HepG2 (cell line): ENCODE measurements at regions not wholly inside any gene's neighbourhood (a gene's known extent, or its start where the extent isn't known, plus 50 kb on each side); places are given as distances from the start of the nearest gene placed in this dataset.

Experiments
- ATAC-seq: fragments of 200-7000 bp; cut with Tn5 transposase; 3 replicates; pipeline ENCODE4 v1.9.1; 2020; ENCODE audit warnings: mild to moderate bottlenecking, moderate library complexity
- BruUV-seq: library from RNA; stranded (reverse); fragments of 400-500 nt; replicated peaks from 2 replicates; lab custom pipeline; 2021; lab: Mats Ljungman, UMichigan
- CTCF ChIA-PET: fragments of 300-600 bp; formaldehyde crosslinking; extraction: SDS; loops from one replicate; lab custom pipeline; 2021; ENCODE audit warnings: low total read pairs, inconsistent platforms, low intra/inter-chr PET ratio; lab: Yijun Ruan, JAX
- POLR2A ChIA-PET: fragments of 350-600 bp; sonication (Branson Sonifier 250); formaldehyde crosslinking; loops from one replicate; lab custom pipeline; 2020; ENCODE audit warnings: antibody characterized with exemption, inconsistent platforms; lab: Yijun Ruan, JAX
- DNase-seq: peaks from one replicate; pipeline ENCODE4 v3.0.0-alpha.2; 2015; ENCODE audit warnings: low spot score
- FAIRE-seq: peaks from 3 replicates; lab custom pipeline; 2011; peaks lifted over from hg19 to GRCh38; lab: Jason Lieb, UNC
- H2AFZ ChIP-seq: one replicate; pipeline ENCODE4 v1.6.1; 2011; ENCODE audit warnings: low read length, inconsistent platforms
- H3K27ac ChIP-seq: fragments of 300-600 bp; 3 replicates; pipeline ENCODE4 v1.8.0; 2011; ENCODE audit warnings: mixed run types, mild to moderate bottlenecking, mixed read lengths, low read length, inconsistent platforms; ENCODE audit not compliant: insufficient read depth; ENCODE audit errors: extremely low read length
- H3K27me3 ChIP-seq, 2 experiments: fragments of 200-600 bp in 1 of 2; 2 replicates in 1 of 2; 3 replicates in 1 of 2; pipeline versions ENCODE4 v1.6.0 to v1.8.0; 2011; ENCODE audit warnings: low read length in 2 of 2, mild to moderate bottlenecking in 2 of 2, moderate library complexity in 2 of 2, inconsistent platforms in 1 of 2; ENCODE audit not compliant: insufficient read depth in 2 of 2, control insufficient read depth in 1 of 2
- H3K36me3 ChIP-seq, 2 experiments: fragments of 200-600 bp in 1 of 2; replicated peaks in 1 of 2; 2 replicates in 1 of 2; 3 replicates in 1 of 2; pipeline versions ENCODE4 v1.5.1 to v1.8.0; 2011; ENCODE audit warnings: low read length in 2 of 2, inconsistent platforms in 1 of 2; ENCODE audit not compliant: insufficient read depth in 2 of 2, control insufficient read depth in 1 of 2
- H3K4me1 ChIP-seq: 2 replicates; pipeline ENCODE4 v1.5.1; 2012; ENCODE audit warnings: low read length, inconsistent platforms; ENCODE audit not compliant: insufficient read depth
- H3K4me2 ChIP-seq: 2 replicates; pipeline ENCODE4 v1.6.0; 2011; ENCODE audit warnings: low read depth, low read length, inconsistent platforms
- H3K4me3 ChIP-seq, 3 experiments: fragments of 200-600 bp in 1 of 3; sonication (generic), shearing (Covaris generic) in 1 of 3; replicated peaks in 1 of 3; 2 replicates each; pipeline ENCODE4 v1.5.1; 2011 to 2016; ENCODE audit warnings: low read length in 3 of 3, inconsistent platforms in 2 of 3, low read depth in 2 of 3, mild to moderate bottlenecking in 2 of 3, control low read depth in 1 of 3, mixed read lengths in 1 of 3; ENCODE audit not compliant: insufficient read depth in 1 of 3
- H3K79me2 ChIP-seq: one replicate; pipeline ENCODE4 v1.6.1; 2011; ENCODE audit warnings: low read length, inconsistent platforms; ENCODE audit not compliant: insufficient read depth
- H3K9ac ChIP-seq: 2 replicates; pipeline ENCODE4 v1.6.0; 2011; ENCODE audit warnings: mild to moderate bottlenecking, low read depth, low read length, inconsistent platforms; ENCODE audit not compliant: insufficient read depth
- H3K9me3 ChIP-seq: 2 replicates; pipeline ENCODE4 v1.5.1; 2012; ENCODE audit warnings: mild to moderate bottlenecking, low read length
- H4K20me1 ChIP-seq: 2 replicates; pipeline ENCODE4 v1.6.0; 2011; ENCODE audit warnings: inconsistent platforms, mild to moderate bottlenecking, low read length, moderate library complexity; ENCODE audit not compliant: insufficient read depth
- AKAP8 ChIP-seq: sonication (generic); formaldehyde crosslinking; IDR thresholded peaks from 2 replicates; pipeline ENCODE4 v1.5.1; 2020; ENCODE audit warnings: mild to moderate bottlenecking, missing genetic modification reagents
- KLF16 ChIP-seq, 2 experiments: sonication (generic) in 1 of 2; formaldehyde crosslinking in 1 of 2; IDR thresholded peaks; 2 replicates each; pipeline versions ENCODE4 v1.6.1 to v1.8.0; 2016 to 2023; ENCODE audit warnings: missing genetic modification reagents in 2 of 2, missing compliant biosample characterization in 1 of 2
- NRL ChIP-seq: sonication (generic); formaldehyde crosslinking; IDR thresholded peaks from 2 replicates; pipeline ENCODE4 v1.5.0; 2020; ENCODE audit warnings: missing genetic modification reagents, mild to moderate bottlenecking, moderate library complexity, borderline replicate concordance
- PHF8 ChIP-seq: sonication (generic); formaldehyde crosslinking; IDR thresholded peaks from 2 replicates; pipeline ENCODE4 v1.5.0; 2020; ENCODE audit warnings: missing genetic modification reagents
- PRPF4 ChIP-seq: fragments of 200-400 bp; formaldehyde crosslinking; IDR thresholded peaks from 2 replicates; pipeline ENCODE4 v1.6.1; 2016; ENCODE audit warnings: low read length, low read depth; ENCODE audit not compliant: poor library complexity, severe bottlenecking
- RXRB ChIP-seq: IDR thresholded peaks from 2 replicates; pipeline ENCODE4 v1.6.1; 2016; ENCODE audit warnings: borderline replicate concordance, missing genetic modification reagents, missing compliant biosample characterization
- SOX13 ChIP-seq, 3 experiments: fragments of 450-650 bp in 1 of 3; sonication (generic) in 1 of 3; formaldehyde crosslinking in 1 of 3; IDR thresholded peaks in 2 of 3; conservative IDR thresholded peaks in 1 of 3; 2 replicates each; pipeline versions ENCODE4 v1.5.0 to v1.6.1; 2016 to 2020; ENCODE audit warnings: antibody characterized with exemption in 1 of 3, mild to moderate bottlenecking in 1 of 3, missing compliant biosample characterization in 1 of 3, missing genetic modification reagents in 1 of 3, moderate library complexity in 1 of 3
- SP4 ChIP-seq: sonication (generic); formaldehyde crosslinking; IDR thresholded peaks from 2 replicates; pipeline ENCODE4 v1.8.1; 2023; ENCODE audit warnings: mild to moderate bottlenecking, missing genetic modification reagents
- YY1 ChIP-seq: IDR thresholded peaks from 2 replicates; pipeline ENCODE4 v1.6.1; 2011; ENCODE audit warnings: low read length, low read depth, moderate library complexity, mild to moderate bottlenecking; ENCODE audit not compliant: insufficient read depth, insufficient replicate concordance
- ZBED4 ChIP-seq: sonication (generic); formaldehyde crosslinking; IDR thresholded peaks from 2 replicates; pipeline ENCODE4 v1.4.0; 2020; ENCODE audit warnings: missing genetic modification reagents, borderline replicate concordance
- ZNF17 ChIP-seq: sonication (generic); formaldehyde crosslinking; IDR thresholded peaks from 2 replicates; pipeline ENCODE4 v1.5.0; 2020; ENCODE audit warnings: mild to moderate bottlenecking, missing genetic modification reagents
- ZNF543 ChIP-seq: sonication (generic); formaldehyde crosslinking; IDR thresholded peaks from 2 replicates; pipeline ENCODE4 v1.4.0; 2020; ENCODE audit warnings: mild to moderate bottlenecking, missing genetic modification reagents
- ZNF567 ChIP-seq: sonication (generic); formaldehyde crosslinking; IDR thresholded peaks from 2 replicates; pipeline ENCODE4 v1.8.1; 2023; ENCODE audit warnings: mild to moderate bottlenecking, missing genetic modification reagents, borderline replicate concordance
- WGBS: methylation state at CpG from one replicate; pipeline ENCODE4 v1.1.6; 2017; ENCODE audit warnings: low lambda C conversion rate; 5-methylcytosine and 5-hydroxymethylcytosine counted together
- in situ Hi-C: cut with HindIII; loops from 2 replicates; pipeline ENCODE4 v1.10.0; 2017; ENCODE audit warnings: low pct_unique_long_range_greater_than_20kb; ENCODE audit not compliant: extremely low pct_ligation_motif_present
- intact Hi-C: fragments of 100-400 bp; cut with micrococcal nuclease; formaldehyde crosslinking; loops from one replicate; pipeline ENCODE4 v1.10.0; 2022; ENCODE audit not compliant: unreplicated experiment
- TF ChIP-seq, protein P1 (sequence below): sonication (generic); formaldehyde crosslinking; IDR thresholded peaks from 2 replicates; pipeline ENCODE4 v1.8.1; 2022; ENCODE audit warnings: mild to moderate bottlenecking, missing genetic modification reagents
- TF ChIP-seq, protein P2 (sequence below): sonication (generic); formaldehyde crosslinking; IDR thresholded peaks from 2 replicates; pipeline ENCODE4 v1.5.0; 2020; ENCODE audit warnings: mild to moderate bottlenecking, missing genetic modification reagents, moderate library complexity
- TF ChIP-seq, protein P3 (sequence below): sonication (generic); formaldehyde crosslinking; IDR thresholded peaks from 2 replicates; pipeline ENCODE4 v1.4.0; 2020; ENCODE audit warnings: missing genetic modification reagents

DNA sequence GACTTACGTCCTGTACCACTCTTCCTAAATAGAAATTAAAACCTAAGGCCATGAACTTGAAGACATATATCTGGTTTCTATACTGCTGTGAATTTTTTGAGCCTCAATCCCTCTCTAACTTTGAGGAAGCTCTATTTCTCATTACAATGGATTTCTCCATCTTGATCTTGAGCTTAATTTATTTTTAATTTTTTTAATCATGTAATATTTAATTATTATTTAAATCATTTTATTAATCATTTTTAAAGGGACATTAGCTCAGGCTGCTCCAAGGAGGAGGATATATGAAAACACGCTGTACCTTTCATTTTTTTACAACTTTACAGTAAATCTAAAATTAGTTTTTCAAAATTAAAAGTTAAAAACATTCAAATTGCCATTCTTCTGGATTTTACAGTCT lies 540.5 kb downstream of the SATB2 start:
- no peaks in the 10 kb centered on the region for H3K4me1 ChIP-seq
- ATAC-seq (no peak), FAIRE-seq (no peak), DNase-seq (no peak)
- in situ Hi-C loops = no loop called here
- no peak overlapping the region for H3K9ac ChIP-seq
- no peak overlapping the region for H3K4me3 ChIP-seq
- no peak overlapping the region for H2AFZ ChIP-seq
- no peaks in the 10 kb centered on the region for H3K79me2 ChIP-seq
- H3K27me3 ChIP-seq = no peaks in the 10 kb centered on the region
- 10% methylated on average over 2 of the region's 2 CpGs for WGBS
- H3K36me3 ChIP-seq = no peaks in the 10 kb centered on the region
- no peak overlapping the region for H3K4me2 ChIP-seq
- CTCF ChIA-PET = no interaction called here
- intact Hi-C loops = no loop called here
- no peaks in the 10 kb centered on the region for H4K20me1 ChIP-seq
- POLR2A ChIA-PET = no interaction called here
- H3K9me3 ChIP-seq = no peaks in the 10 kb centered on the region
- H3K27ac ChIP-seq = no peak overlapping the region
- BruUV-seq = no TSS peak
- TF ChIP-seq SP4 (CRISPR knock-in tag) (no peak), ZNF543 (CRISPR knock-in tag) (no peak), RXRB (CRISPR knock-in tag) (no peak), SOX13 (IDR thresholded peaks at IDR 0.05) (no peak), SOX13 (CRISPR knock-in tag; conservative IDR thresholded peaks at IDR 0.05 in 1 of 2, IDR thresholded peaks at IDR 0.05 in 1 of 2) (no peak), ZNF17 (CRISPR knock-in tag) (no peak), NRL (no peak), ZNF567 (CRISPR knock-in tag) (no peak), KLF16 (CRISPR knock-in tag; IDR thresholded peaks at IDR 0.05) (no peak), PHF8 (no peak), YY1 (no peak), PRPF4 (no peak), AKAP8 (CRISPR knock-in tag) (no peak), ZBED4 (no peak)
- TF ChIP-seq, protein P1, sequence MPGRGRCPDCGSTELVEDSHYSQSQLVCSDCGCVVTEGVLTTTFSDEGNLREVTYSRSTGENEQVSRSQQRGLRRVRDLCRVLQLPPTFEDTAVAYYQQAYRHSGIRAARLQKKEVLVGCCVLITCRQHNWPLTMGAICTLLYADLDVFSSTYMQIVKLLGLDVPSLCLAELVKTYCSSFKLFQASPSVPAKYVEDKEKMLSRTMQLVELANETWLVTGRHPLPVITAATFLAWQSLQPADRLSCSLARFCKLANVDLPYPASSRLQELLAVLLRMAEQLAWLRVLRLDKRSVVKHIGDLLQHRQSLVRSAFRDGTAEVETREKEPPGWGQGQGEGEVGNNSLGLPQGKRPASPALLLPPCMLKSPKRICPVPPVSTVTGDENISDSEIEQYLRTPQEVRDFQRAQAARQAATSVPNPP (CRISPR knock-in tag) = no peak
- TF ChIP-seq, protein P2, sequence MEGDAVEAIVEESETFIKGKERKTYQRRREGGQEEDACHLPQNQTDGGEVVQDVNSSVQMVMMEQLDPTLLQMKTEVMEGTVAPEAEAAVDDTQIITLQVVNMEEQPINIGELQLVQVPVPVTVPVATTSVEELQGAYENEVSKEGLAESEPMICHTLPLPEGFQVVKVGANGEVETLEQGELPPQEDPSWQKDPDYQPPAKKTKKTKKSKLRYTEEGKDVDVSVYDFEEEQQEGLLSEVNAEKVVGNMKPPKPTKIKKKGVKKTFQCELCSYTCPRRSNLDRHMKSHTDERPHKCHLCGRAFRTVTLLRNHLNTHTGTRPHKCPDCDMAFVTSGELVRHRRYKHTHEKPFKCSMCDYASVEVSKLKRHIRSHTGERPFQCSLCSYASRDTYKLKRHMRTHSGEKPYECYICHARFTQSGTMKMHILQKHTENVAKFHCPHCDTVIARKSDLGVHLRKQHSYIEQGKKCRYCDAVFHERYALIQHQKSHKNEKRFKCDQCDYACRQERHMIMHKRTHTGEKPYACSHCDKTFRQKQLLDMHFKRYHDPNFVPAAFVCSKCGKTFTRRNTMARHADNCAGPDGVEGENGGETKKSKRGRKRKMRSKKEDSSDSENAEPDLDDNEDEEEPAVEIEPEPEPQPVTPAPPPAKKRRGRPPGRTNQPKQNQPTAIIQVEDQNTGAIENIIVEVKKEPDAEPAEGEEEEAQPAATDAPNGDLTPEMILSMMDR (CRISPR knock-in tag) = no peak
- TF ChIP-seq, protein P3, sequence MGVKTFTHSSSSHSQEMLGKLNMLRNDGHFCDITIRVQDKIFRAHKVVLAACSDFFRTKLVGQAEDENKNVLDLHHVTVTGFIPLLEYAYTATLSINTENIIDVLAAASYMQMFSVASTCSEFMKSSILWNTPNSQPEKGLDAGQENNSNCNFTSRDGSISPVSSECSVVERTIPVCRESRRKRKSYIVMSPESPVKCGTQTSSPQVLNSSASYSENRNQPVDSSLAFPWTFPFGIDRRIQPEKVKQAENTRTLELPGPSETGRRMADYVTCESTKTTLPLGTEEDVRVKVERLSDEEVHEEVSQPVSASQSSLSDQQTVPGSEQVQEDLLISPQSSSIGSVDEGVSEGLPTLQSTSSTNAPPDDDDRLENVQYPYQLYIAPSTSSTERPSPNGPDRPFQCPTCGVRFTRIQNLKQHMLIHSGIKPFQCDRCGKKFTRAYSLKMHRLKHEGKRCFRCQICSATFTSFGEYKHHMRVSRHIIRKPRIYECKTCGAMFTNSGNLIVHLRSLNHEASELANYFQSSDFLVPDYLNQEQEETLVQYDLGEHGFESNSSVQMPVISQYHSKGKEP = no peak
